ENCODE measurements at regions not wholly inside any gene's neighbourhood (a gene's known extent, or its start where the extent isn't known, plus 50 kb on each side); places are given as distances from the start of the nearest gene placed in this dataset.

- Histone ChIP-seq H3K27me3 (no peaks in the 10 kb centered on the region), H3K9me3 (no peaks in the 10 kb centered on the region), H3K4me3 (no peak overlapping the region), H3K4me1 (peaks cover 0 to 6% (median 2%) of the 10 kb centered on the region in 4 donors), H3K36me3 (no peaks in the 10 kb centered on the region), H3K27ac (no peak overlapping the region)
- TF ChIP-seq CTCF (IDR thresholded peaks at IDR 0.05) = no peak
- no peak for DNase-seq
- in situ Hi-C loops (cut with MboI; ENCODE audit: low pct_ligation_motif_present in 1 of 4, low pct_unique_long_range_greater_than_20kb in 1 of 4, low sequenced_read_pairs in 3 of 4) (no loop called here), intact Hi-C loops (cut with DNase I; ENCODE audit: low total_unique reads) (no loop called here)
- 88 to 97% methylated on average over 1 of the region's 1 CpG for WGBS, 2 donors (ENCODE audit: low coverage in 1 of 2)
These were observed 267.2 kb downstream of the AUH start for GRCh38 chr9:91094324-91095088.

GRCh38 chr9:91098203-91098850 lies 263.4 kb downstream of the AUH start:
- DNase-seq = no peak
- Histone ChIP-seq H3K4me1 (peaks cover 8 to 22% (median 13%) of the 10 kb centered on the region in 4 donors), H3K27me3 (no peaks in the 10 kb centered on the region), H3K9me3 (no peaks in the 10 kb centered on the region), H3K27ac (no peak overlapping the region), H3K4me3 (no peak overlapping the region), H3K36me3 (no peaks in the 10 kb centered on the region)
- intact Hi-C loops (cut with DNase I; ENCODE audit: low total_unique reads) = no loop called here
- TF ChIP-seq CTCF (IDR thresholded peaks at IDR 0.05) (no peak), POLR2AphosphoS5 (IDR thresholded peaks at IDR 0.05) (no peak), POLR2A (IDR thresholded peaks at IDR 0.05) (no peak), EP300 (IDR thresholded peaks at IDR 0.05; ENCODE audit: low read depth) (no peak)
- 89% methylated on average over 10 of the region's 10 CpGs; no CpG with 5 or more reads in 1 of the 2 donors for WGBS, 2 donors (ENCODE audit: low coverage in 1 of 2)
- in situ Hi-C loops (cut with MboI; ENCODE audit: low pct_ligation_motif_present in 1 of 4, low pct_unique_long_range_greater_than_20kb in 1 of 4, low sequenced_read_pairs in 3 of 4) = no loop called here

- no peak for TF ChIP-seq EP300 (IDR thresholded peaks at IDR 0.05; ENCODE audit: low read depth)
- TF ChIP-seq CTCF (IDR thresholded peaks at IDR 0.05) = no peak
- no peak for TF ChIP-seq POLR2AphosphoS5 (IDR thresholded peaks at IDR 0.05)
- Histone ChIP-seq H3K4me3 (no peak overlapping the region), H3K4me1 (peaks cover 8 to 22% (median 13%) of the 10 kb centered on the region in 4 donors), H3K27ac (peak overlapping the region in 1 of 4 donors; percentile 44), H3K27me3 (no peaks in the 10 kb centered on the region), H3K36me3 (no peaks in the 10 kb centered on the region), H3K9me3 (no peaks in the 10 kb centered on the region)
- WGBS, 2 donors (ENCODE audit: low coverage in 1 of 2) = 82 to 97% methylated on average over 2 to 4 of the region's 4 CpGs
- intact Hi-C loops (cut with DNase I; ENCODE audit: low total_unique reads) = no loop called here
- in situ Hi-C loops (cut with MboI; ENCODE audit: low pct_ligation_motif_present in 1 of 4, low pct_unique_long_range_greater_than_20kb in 1 of 4, low sequenced_read_pairs in 3 of 4) = no loop called here
- DNase-seq = no peak
These were observed 262.3 kb downstream of the AUH start for GRCh38 chr9:91099436-91099835.

GRCh38 chr9:91100878-91101450 lies 260.8 kb downstream of the AUH start:
- peak overlapping the region in 3 of 4 donors; percentile 29 to 44 (median 29) for H3K27ac ChIP-seq
- H3K4me3 ChIP-seq = no peak overlapping the region
- TF ChIP-seq EP300 (IDR thresholded peaks at IDR 0.05; ENCODE audit: low read depth) = no peak
- no peak for TF ChIP-seq CTCF (IDR thresholded peaks at IDR 0.05)
- no peak for TF ChIP-seq POLR2AphosphoS5 (IDR thresholded peaks at IDR 0.05)
- no peak for TF ChIP-seq POLR2A (IDR thresholded peaks at IDR 0.05)
- 70 to 80% methylated on average over 3 to 6 of the region's 6 CpGs for WGBS, 2 donors (ENCODE audit: low coverage in 1 of 2)
- intact Hi-C loops (cut with DNase I; ENCODE audit: low total_unique reads) (no loop called here), in situ Hi-C loops (cut with MboI; ENCODE audit: low pct_ligation_motif_present in 1 of 4, low pct_unique_long_range_greater_than_20kb in 1 of 4, low sequenced_read_pairs in 3 of 4) (no loop called here)
- DNase-seq = peak; percentile 21
- peaks cover 8 to 22% (median 13%) of the 10 kb centered on the region in 4 donors for H3K4me1 ChIP-seq
- H3K36me3 ChIP-seq = no peaks in the 10 kb centered on the region
- no peaks in the 10 kb centered on the region for H3K27me3 ChIP-seq
- H3K9me3 ChIP-seq = no peaks in the 10 kb centered on the region

Measured in transverse colon (tissue), 4 donors.